Tibial nerve (tissue), 4 donors: ENCODE measurements at regions not wholly inside any gene's neighbourhood (a gene's known extent, or its start where the extent isn't known, plus 50 kb on each side); places are given as distances from the start of the nearest gene placed in this dataset.

ENCODE experiments used
- DNase-seq, 2 donors: peaks; one replicate each; pipeline ENCODE4 v3.0.0-alpha.2; 2019; ENCODE audit warnings: low spot score in 2 of 2
- H3K27ac ChIP-seq, 4 donors: fragments of 200-600 bp; sonication (generic) in 3 of 4; one replicate each; pipeline ENCODE4 v1.5.1; 2017 to 2019; ENCODE audit warnings: mild to moderate bottlenecking in 1 of 4
- H3K27me3 ChIP-seq, 2 donors: fragments of 200-600 bp; sonication (generic) in 1 of 2; one replicate each; pipeline versions ENCODE4 v1.5.1 to v1.6.0; 2017 to 2019
- H3K36me3 ChIP-seq, 3 donors: fragments of 200-600 bp; sonication (generic); one replicate each; pipeline ENCODE4 v1.5.1; 2018 to 2019
- H3K4me1 ChIP-seq, 4 donors: fragments of 200-600 bp; sonication (generic) in 3 of 4; one replicate each; pipeline ENCODE4 v1.5.1; 2017 to 2019
- H3K4me3 ChIP-seq, 4 donors: fragments of 200-600 bp; sonication (generic) in 3 of 4; one replicate each; pipeline ENCODE4 v1.5.1; 2017 to 2019; ENCODE audit warnings: mild to moderate bottlenecking in 1 of 4, moderate library complexity in 1 of 4
- H3K9me3 ChIP-seq, 4 donors: fragments of 200-600 bp; sonication (generic) in 3 of 4; one replicate each; pipeline ENCODE4 v1.5.1; 2017 to 2019
- EP300 ChIP-seq, 2 donors: sonication (generic); formaldehyde crosslinking; IDR thresholded peaks; one replicate each; pipeline ENCODE4 v1.6.1; 2017; ENCODE audit warnings: antibody characterized with exemption in 2 of 2, mild to moderate bottlenecking in 1 of 2
- POLR2A ChIP-seq, 2 donors: fragments of 450-650 bp; IDR thresholded peaks; one replicate each; pipeline ENCODE4 v1.6.1; 2017; ENCODE audit warnings: antibody characterized with exemption in 2 of 2, mild to moderate bottlenecking in 2 of 2, moderate library complexity in 2 of 2
- WGBS, 2 donors: methylation state at CpG; one replicate each; pipeline ENCODE4 v1.1.5; 2018; 5-methylcytosine and 5-hydroxymethylcytosine counted together
- TF ChIP-seq, protein P1 (sequence below), 5 experiments: fragments of 200-600 bp in 3 of 5; fragments of 450-650 bp in 2 of 5; sonication (generic) in 3 of 5; IDR thresholded peaks; one replicate each; pipeline ENCODE4 v1.5.1; 2016 to 2019; ENCODE audit warnings: antibody characterized with exemption in 5 of 5, mild to moderate bottlenecking in 3 of 5, moderate library complexity in 2 of 5

DNA sequence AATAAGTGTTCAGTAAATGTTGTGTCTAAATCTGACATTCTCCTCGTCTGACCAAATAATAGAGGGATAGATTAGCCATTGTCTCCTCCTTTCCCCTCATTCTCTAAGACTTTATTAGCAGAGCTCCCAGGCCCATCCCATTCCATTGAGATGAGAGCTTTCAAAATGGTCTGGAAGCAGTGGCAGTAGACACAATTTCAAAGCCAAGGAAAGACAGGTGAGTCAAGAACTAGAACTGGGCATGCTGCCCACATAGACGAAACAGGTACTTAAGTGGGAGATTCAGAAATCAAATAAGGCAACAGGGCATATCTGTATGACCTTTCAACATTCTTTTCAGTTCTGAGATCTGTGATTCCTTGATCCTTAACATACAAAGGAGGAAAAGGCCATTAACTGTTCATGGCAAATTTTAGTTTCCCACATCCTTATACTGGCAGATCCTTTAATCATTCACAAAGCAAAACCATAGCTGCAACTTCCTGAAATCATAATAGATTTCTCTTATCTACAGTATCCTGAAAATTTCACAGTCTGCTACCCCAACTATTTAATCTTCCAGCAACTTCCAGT, 96.6 kb upstream of the KCNA4 start:
- Histone ChIP-seq H3K4me3 (no peak overlapping the region), H3K4me1 (no peaks in the 10 kb centered on the region), H3K27me3 (no peaks in the 10 kb centered on the region), H3K36me3 (no peaks in the 10 kb centered on the region), H3K9me3 (no peaks in the 10 kb centered on the region), H3K27ac (no peak overlapping the region)
- no peak for DNase-seq
- WGBS, 2 donors: 37 to 54% methylated on average over 2 of the region's 2 CpGs
- TF ChIP-seq EP300 (IDR thresholded peaks at IDR 0.05): no peak
- TF ChIP-seq POLR2A (IDR thresholded peaks at IDR 0.05): no peak
- TF ChIP-seq, protein P1, sequence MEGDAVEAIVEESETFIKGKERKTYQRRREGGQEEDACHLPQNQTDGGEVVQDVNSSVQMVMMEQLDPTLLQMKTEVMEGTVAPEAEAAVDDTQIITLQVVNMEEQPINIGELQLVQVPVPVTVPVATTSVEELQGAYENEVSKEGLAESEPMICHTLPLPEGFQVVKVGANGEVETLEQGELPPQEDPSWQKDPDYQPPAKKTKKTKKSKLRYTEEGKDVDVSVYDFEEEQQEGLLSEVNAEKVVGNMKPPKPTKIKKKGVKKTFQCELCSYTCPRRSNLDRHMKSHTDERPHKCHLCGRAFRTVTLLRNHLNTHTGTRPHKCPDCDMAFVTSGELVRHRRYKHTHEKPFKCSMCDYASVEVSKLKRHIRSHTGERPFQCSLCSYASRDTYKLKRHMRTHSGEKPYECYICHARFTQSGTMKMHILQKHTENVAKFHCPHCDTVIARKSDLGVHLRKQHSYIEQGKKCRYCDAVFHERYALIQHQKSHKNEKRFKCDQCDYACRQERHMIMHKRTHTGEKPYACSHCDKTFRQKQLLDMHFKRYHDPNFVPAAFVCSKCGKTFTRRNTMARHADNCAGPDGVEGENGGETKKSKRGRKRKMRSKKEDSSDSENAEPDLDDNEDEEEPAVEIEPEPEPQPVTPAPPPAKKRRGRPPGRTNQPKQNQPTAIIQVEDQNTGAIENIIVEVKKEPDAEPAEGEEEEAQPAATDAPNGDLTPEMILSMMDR (IDR thresholded peaks at IDR 0.05): no peak

DNA sequence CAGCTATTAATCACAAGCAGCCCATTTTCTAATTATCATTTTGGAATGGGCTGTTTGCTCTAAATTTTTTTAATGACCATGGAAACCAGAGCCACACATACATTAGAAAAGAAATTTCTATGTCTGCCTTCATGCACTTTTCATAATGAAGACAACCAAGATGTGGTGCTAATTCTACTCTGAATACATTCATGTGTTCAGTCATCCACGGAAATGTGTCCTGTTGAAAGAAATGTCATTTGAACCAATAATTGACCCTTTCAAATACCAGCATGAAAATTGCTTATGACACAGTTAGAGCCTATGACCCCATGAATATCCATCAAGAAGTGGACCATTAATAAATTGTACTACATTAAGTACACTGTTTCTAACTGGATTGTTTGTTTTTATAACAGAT, 99.7 kb upstream of the KCNA4 start:
- 52 to 67% methylated on average over 1 of the region's 1 CpG for WGBS, 2 donors
- H3K4me1 ChIP-seq: no peaks in the 10 kb centered on the region
- TF ChIP-seq POLR2A (IDR thresholded peaks at IDR 0.05): no peak
- no peak for TF ChIP-seq EP300 (IDR thresholded peaks at IDR 0.05)
- TF ChIP-seq, protein P1 (IDR thresholded peaks at IDR 0.05): no peak
- H3K4me3 ChIP-seq: no peak overlapping the region
- H3K27ac ChIP-seq: no peak overlapping the region
- H3K9me3 ChIP-seq: no peaks in the 10 kb centered on the region
- no peak for DNase-seq
- H3K36me3 ChIP-seq: no peaks in the 10 kb centered on the region
- no peaks in the 10 kb centered on the region for H3K27me3 ChIP-seq

DNA sequence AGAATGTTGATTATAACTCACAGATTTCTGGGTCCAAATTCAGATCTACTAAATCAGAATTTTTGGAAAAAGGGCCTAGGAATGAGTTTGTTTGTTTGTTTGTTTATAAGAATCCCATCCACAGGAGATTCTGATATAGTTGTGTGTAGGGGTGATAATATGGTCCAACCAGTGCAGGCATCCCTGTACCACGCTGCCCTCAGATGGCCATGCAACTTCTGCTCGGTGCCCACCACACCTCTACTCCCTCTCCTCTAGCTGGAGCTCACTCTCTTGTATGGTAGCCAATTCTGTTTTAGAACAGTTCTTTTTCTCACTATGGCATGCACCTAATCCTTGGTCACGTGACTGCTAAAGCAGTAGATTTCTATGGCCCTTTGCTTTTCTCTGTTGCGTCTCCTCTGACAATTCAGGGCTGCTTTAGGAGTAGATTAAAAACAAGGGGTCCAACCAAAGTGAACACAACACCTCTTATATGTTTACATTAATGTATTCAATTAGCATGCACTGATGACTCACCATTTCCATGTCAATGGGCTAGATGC, 103.3 kb upstream of the KCNA4 start:
- Histone ChIP-seq H3K4me3 (no peak overlapping the region), H3K27ac (no peak overlapping the region), H3K9me3 (no peaks in the 10 kb centered on the region), H3K27me3 (no peaks in the 10 kb centered on the region), H3K4me1 (no peaks in the 10 kb centered on the region), H3K36me3 (no peaks in the 10 kb centered on the region)
- DNase-seq: no peak
- TF ChIP-seq EP300 (IDR thresholded peaks at IDR 0.05): no peak
- TF ChIP-seq POLR2A (IDR thresholded peaks at IDR 0.05): no peak
- TF ChIP-seq, protein P1 (IDR thresholded peaks at IDR 0.05): no peak
- WGBS, 2 donors: 86 to 88% methylated on average over 4 of the region's 4 CpGs

DNA sequence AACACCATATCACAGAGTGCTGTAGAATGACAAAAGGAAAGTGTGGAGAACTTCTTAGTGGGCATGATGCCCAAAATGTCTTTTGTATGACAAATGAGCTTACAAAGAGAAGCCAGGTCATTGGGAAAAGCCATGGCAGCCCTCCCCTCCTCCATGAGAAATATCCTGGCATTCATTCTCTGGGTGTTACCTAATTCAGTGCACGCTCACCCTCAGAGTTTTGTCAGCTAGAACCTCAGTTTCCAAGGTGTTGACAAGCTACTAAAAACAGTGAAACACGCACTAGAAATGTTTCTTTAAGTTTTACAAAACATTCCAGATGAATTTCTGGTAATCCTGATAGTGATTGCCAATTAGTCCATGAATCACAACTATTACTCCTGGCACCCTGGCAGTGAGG, 105.4 kb upstream of the FSHB start:
- H3K4me1 ChIP-seq: no peaks in the 10 kb centered on the region
- no peak overlapping the region for H3K4me3 ChIP-seq
- no peaks in the 10 kb centered on the region for H3K9me3 ChIP-seq
- H3K27ac ChIP-seq: no peak overlapping the region
- TF ChIP-seq POLR2A (IDR thresholded peaks at IDR 0.05) (no peak), EP300 (IDR thresholded peaks at IDR 0.05) (no peak)
- WGBS, 2 donors: 70 to 78% methylated on average over 2 of the region's 2 CpGs
- no peaks in the 10 kb centered on the region for H3K27me3 ChIP-seq
- DNase-seq: no peak
- no peaks in the 10 kb centered on the region for H3K36me3 ChIP-seq

DNA sequence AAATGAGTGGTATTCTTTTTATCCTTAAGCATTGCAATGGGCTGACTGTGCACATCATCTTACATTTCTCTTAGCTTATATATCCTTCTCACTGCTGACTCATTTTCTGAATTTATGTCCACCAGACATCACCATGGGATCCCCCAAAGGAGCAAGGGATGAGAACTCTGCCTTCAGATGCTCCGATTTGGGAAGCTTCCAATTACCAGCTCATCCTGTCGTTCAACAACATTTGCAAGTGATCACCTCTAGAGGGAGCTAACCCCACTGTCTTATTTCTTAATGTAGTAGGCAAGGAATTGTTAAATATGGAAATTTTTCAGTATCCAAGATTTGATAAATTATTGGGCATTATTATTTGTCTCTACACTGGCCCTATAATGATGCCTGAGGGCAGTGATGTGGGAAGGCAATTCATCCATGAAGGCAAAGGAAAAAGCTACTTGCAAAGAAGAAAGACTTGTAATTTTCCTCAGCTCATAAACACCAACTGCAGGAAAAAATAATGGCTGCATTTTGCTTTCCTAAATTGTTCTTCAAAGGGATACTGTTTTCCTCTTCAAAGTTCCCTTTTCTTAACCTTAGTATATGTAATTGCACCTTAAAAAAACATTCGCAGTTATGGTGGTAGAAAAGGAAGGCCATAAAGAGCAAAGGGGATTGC, 102.4 kb upstream of the FSHB start:
- 33 to 38% methylated on average over 3 of the region's 3 CpGs for WGBS, 2 donors

More for the DNA sequence above, 102.4 kb upstream of the FSHB start:
- Histone ChIP-seq H3K27ac (no peak overlapping the region), H3K4me1 (no peaks in the 10 kb centered on the region), H3K9me3 (no peaks in the 10 kb centered on the region), H3K4me3 (no peak overlapping the region), H3K27me3 (no peaks in the 10 kb centered on the region), H3K36me3 (no peaks in the 10 kb centered on the region)
- DNase-seq: no peak
- TF ChIP-seq, protein P1 (IDR thresholded peaks at IDR 0.05): peak in 4 of 5 experiments; percentile 25 to 43 (median 31)
- TF ChIP-seq POLR2A (IDR thresholded peaks at IDR 0.05) (no peak), EP300 (IDR thresholded peaks at IDR 0.05) (no peak)
